Suprapubic skin (tissue), 4 donors: ENCODE measurements at regions not wholly inside any gene's neighbourhood (a gene's known extent, or its start where the extent isn't known, plus 50 kb on each side); places are given as distances from the start of the nearest gene placed in this dataset.

Experiments used
- DNase-seq, 2 donors: peaks; one replicate each; pipeline ENCODE4 v3.0.0-alpha.2; 2019; ENCODE audit warnings: low spot score in 2 of 2
- H3K27ac ChIP-seq: fragments of 200-600 bp; sonication (generic); one replicate; pipeline ENCODE4 v1.5.1; 2019
- H3K27me3 ChIP-seq: fragments of 200-600 bp; sonication (generic); one replicate; pipeline ENCODE4 v1.5.1; 2019
- H3K36me3 ChIP-seq: fragments of 200-600 bp; sonication (generic); one replicate; pipeline ENCODE4 v1.5.1; 2019
- H3K4me1 ChIP-seq: fragments of 200-600 bp; sonication (generic); one replicate; pipeline ENCODE4 v1.5.1; 2019
- H3K4me3 ChIP-seq: fragments of 200-600 bp; sonication (generic); one replicate; pipeline ENCODE4 v1.5.1; 2019; ENCODE audit warnings: mild to moderate bottlenecking
- H3K9me3 ChIP-seq: fragments of 200-600 bp; sonication (generic); one replicate; pipeline ENCODE4 v1.5.1; 2019
- CTCF ChIP-seq, 2 donors: fragments of 200-600 bp in 1 of 2; fragments of 450-650 bp in 1 of 2; sonication (generic) in 1 of 2; IDR thresholded peaks; one replicate each; pipeline ENCODE4 v1.5.1; 2016 to 2019; ENCODE audit warnings: antibody characterized with exemption in 2 of 2, mild to moderate bottlenecking in 1 of 2, moderate library complexity in 1 of 2
- EP300 ChIP-seq: sonication (generic); formaldehyde crosslinking; IDR thresholded peaks from one replicate; pipeline ENCODE4 v1.6.1; 2017; ENCODE audit warnings: antibody characterized with exemption
- POLR2A ChIP-seq, 2 donors: fragments of 450-650 bp; IDR thresholded peaks; one replicate each; pipeline ENCODE4 v1.6.1; 2017; ENCODE audit warnings: antibody characterized with exemption in 2 of 2, mild to moderate bottlenecking in 2 of 2, moderate library complexity in 2 of 2
- POLR2AphosphoS5 ChIP-seq, 3 donors: sonication (generic); formaldehyde crosslinking; IDR thresholded peaks; one replicate each; pipeline ENCODE4 v1.6.1; 2017; ENCODE audit warnings: antibody characterized with exemption in 3 of 3
- WGBS: methylation state at CpG from one replicate; pipeline ENCODE4 v1.1.5; 2018; 5-methylcytosine and 5-hydroxymethylcytosine counted together

DNA sequence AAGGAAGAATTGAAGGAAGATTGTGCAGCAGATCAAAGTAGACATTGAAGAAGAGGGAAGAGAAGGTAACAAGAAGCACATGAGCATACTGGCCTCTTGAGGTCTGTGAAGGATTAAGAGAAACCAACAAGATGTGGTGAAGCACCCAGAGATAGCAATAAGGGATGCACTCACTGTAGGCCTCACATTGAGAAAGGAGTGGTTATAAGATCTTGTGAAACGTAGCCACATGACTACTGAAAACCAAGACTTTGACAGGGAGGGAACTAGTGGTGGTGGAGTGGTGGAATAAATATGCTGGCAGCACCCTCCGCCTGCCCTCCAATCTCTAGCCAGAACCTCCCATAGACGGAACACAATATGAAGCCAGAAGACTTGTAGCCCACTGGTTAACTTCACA is 651.2 kb downstream of the DIPK2A start:
- Histone ChIP-seq H3K27ac (no peak overlapping the region), H3K4me3 (no peak overlapping the region), H3K27me3 (no peaks in the 10 kb centered on the region), H3K36me3 (no peaks in the 10 kb centered on the region), H3K4me1 (no peaks in the 10 kb centered on the region), H3K9me3 (no peaks in the 10 kb centered on the region)
- no peak for TF ChIP-seq POLR2AphosphoS5 (IDR thresholded peaks at IDR 0.05)
- no peak for TF ChIP-seq EP300
- TF ChIP-seq POLR2A (IDR thresholded peaks at IDR 0.05) = no peak
- no peak for TF ChIP-seq CTCF (IDR thresholded peaks at IDR 0.05)
- DNase-seq = no peak
- 73% methylated on average over 3 of the region's 3 CpGs for WGBS

GRCh38 chr3:144624656-144625055 is 653.0 kb downstream of the DIPK2A start:
- Histone ChIP-seq H3K27ac (no peak overlapping the region), H3K27me3 (no peaks in the 10 kb centered on the region), H3K9me3 (no peaks in the 10 kb centered on the region), H3K36me3 (no peaks in the 10 kb centered on the region), H3K4me1 (no peaks in the 10 kb centered on the region), H3K4me3 (no peak overlapping the region)
- WGBS = 42% methylated on average over 2 of the region's 2 CpGs
- DNase-seq = no peak
- TF ChIP-seq EP300 (no peak), POLR2AphosphoS5 (IDR thresholded peaks at IDR 0.05) (no peak), CTCF (IDR thresholded peaks at IDR 0.05) (no peak), POLR2A (IDR thresholded peaks at IDR 0.05) (no peak)

DNA sequence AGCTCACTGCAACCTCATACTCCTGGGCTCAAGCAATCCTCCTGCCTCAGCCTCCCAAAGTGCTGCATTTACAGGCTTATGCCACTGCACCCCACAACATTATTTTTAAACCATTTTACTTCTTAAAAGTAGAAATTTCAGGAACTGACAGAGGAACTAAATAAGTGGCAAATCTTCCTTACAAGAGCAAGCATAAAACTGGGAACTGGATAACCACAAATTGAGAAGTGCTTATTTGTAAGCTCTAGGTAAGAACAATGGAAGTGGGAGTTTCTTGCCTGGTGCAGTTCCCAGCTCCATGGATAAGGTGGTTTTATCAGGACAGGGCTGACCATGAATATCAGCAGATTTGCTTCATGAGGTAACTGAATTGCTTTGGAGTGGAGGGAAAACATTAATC is 655.2 kb downstream of the DIPK2A start:
- TF ChIP-seq POLR2A (IDR thresholded peaks at IDR 0.05) = no peak
- TF ChIP-seq CTCF (IDR thresholded peaks at IDR 0.05) = no peak
- TF ChIP-seq EP300 = no peak
- no peak for TF ChIP-seq POLR2AphosphoS5 (IDR thresholded peaks at IDR 0.05)
- Histone ChIP-seq H3K4me1 (no peaks in the 10 kb centered on the region), H3K27me3 (no peaks in the 10 kb centered on the region), H3K27ac (no peak overlapping the region), H3K9me3 (no peaks in the 10 kb centered on the region), H3K4me3 (no peak overlapping the region), H3K36me3 (no peaks in the 10 kb centered on the region)
- DNase-seq = no peak

DNA sequence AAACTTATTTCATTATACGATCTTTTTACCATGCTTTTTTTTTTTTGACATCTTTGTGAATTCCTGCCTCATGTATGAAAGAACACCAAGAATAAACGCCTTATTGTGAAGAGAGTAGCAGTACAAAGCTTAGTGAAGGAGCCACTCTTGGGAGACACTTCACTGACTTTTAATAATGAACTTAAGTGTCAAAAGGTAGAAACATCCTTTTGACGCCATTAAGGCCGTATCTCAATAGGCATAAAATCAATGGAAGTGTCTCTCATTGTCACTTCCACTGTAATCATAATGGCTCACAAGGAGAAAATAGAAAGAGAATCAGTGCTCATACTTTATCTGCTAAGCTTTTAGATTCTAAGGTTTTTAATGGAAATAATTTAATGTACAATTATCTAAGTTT is 657.8 kb downstream of the DIPK2A start:
- no peaks in the 10 kb centered on the region for H3K9me3 ChIP-seq
- H3K4me3 ChIP-seq = no peak overlapping the region
- DNase-seq = no peak
- no peak overlapping the region for H3K27ac ChIP-seq
- no peaks in the 10 kb centered on the region for H3K4me1 ChIP-seq
- H3K36me3 ChIP-seq = no peaks in the 10 kb centered on the region
- no peaks in the 10 kb centered on the region for H3K27me3 ChIP-seq
- WGBS = 92% methylated on average over 4 of the region's 4 CpGs
- TF ChIP-seq EP300 (no peak), CTCF (IDR thresholded peaks at IDR 0.05) (no peak), POLR2AphosphoS5 (IDR thresholded peaks at IDR 0.05) (no peak)

DNA sequence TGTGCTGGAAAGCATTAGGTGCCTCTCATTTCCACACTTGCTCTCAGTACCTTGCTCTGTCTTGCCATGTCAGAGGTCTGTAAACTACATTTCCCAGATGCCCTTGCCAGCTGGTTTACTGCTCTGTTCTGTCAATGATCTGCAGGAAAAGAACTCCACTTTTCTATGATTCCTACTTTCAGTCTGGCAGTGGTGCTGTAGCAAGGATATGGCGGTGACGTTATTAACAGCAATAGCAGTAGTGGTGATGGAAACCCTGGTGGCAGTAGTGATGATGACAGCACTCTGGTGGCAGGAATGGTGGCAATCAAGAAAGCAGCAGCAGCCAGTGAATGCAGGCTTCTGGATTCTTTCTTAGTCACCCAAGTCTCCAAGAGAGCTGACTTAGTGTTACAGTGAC is 665.2 kb downstream of the DIPK2A start:
- Histone ChIP-seq H3K4me1 (no peaks in the 10 kb centered on the region), H3K9me3 (no peaks in the 10 kb centered on the region), H3K36me3 (no peaks in the 10 kb centered on the region), H3K27me3 (no peaks in the 10 kb centered on the region), H3K4me3 (no peak overlapping the region), H3K27ac (no peak overlapping the region)
- DNase-seq = no peak
- WGBS = 60% methylated on average over 2 of the region's 2 CpGs
- TF ChIP-seq POLR2AphosphoS5 (IDR thresholded peaks at IDR 0.05) (no peak), CTCF (IDR thresholded peaks at IDR 0.05) (no peak), POLR2A (IDR thresholded peaks at IDR 0.05) (no peak), EP300 (no peak)
